Osteocyte (in vitro differentiated cells): ENCODE measurements at regions not wholly inside any gene's neighbourhood (a gene's known extent, or its start where the extent isn't known, plus 50 kb on each side); places are given as distances from the start of the nearest gene placed in this dataset.

Experiments used
- DNase-seq: peaks from one replicate; pipeline ENCODE4 v3.0.0; 2021; ENCODE audit warnings: mixed read lengths; ENCODE audit not compliant: unreplicated experiment; ENCODE audit errors: extremely low spot score
- H3K27ac Mint-ChIP-seq: one replicate; pipeline ENCODE4 v1.8.0; 2021; ENCODE audit warnings: mild to moderate bottlenecking, mixed read lengths; ENCODE audit not compliant: unreplicated experiment
- H3K27me3 Mint-ChIP-seq: one replicate; pipeline ENCODE4 v1.8.0; 2021; ENCODE audit warnings: mixed read lengths; ENCODE audit not compliant: unreplicated experiment
- H3K36me3 Mint-ChIP-seq: one replicate; pipeline ENCODE4 v1.8.0; 2021; ENCODE audit warnings: mixed read lengths; ENCODE audit not compliant: unreplicated experiment
- H3K4me1 Mint-ChIP-seq: one replicate; pipeline ENCODE4 v1.8.0; 2021; ENCODE audit warnings: mixed read lengths; ENCODE audit not compliant: unreplicated experiment
- H3K4me3 Mint-ChIP-seq: one replicate; pipeline ENCODE4 v1.8.0; 2021; ENCODE audit warnings: mild to moderate bottlenecking, moderate library complexity, mixed read lengths; ENCODE audit not compliant: unreplicated experiment
- H3K9me3 Mint-ChIP-seq: one replicate; pipeline ENCODE4 v1.8.0; 2021; ENCODE audit warnings: mixed read lengths; ENCODE audit not compliant: unreplicated experiment
- TF ChIP-seq, protein P1 (sequence below): fragments of 200-600 bp; sonication (generic); IDR thresholded peaks from 2 replicates; pipeline ENCODE4 v1.5.0; 2021; ENCODE audit warnings: antibody characterized with exemption, mild to moderate bottlenecking, moderate library complexity

DNA sequence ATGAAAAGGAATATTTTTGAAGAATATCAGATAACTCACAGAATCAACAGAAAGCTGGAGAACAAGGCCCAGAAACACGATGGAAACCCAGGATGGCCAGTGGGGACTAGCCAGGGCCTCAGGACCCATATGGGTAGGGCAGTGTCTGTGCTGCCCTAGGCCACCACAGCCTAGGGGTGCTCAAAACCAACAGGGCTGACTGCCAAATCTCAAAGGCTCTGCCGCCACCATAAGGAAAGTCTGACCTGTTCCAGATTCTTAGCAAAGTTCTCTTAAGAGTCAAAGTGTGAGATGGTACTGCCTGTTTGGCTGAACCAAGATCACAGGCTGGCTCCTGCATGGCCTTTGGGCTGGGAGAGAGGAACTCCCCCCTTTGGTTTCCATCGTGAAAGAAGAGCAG lies 164.7 kb upstream of the CTTNBP2NL start:
- TF ChIP-seq, protein P1, sequence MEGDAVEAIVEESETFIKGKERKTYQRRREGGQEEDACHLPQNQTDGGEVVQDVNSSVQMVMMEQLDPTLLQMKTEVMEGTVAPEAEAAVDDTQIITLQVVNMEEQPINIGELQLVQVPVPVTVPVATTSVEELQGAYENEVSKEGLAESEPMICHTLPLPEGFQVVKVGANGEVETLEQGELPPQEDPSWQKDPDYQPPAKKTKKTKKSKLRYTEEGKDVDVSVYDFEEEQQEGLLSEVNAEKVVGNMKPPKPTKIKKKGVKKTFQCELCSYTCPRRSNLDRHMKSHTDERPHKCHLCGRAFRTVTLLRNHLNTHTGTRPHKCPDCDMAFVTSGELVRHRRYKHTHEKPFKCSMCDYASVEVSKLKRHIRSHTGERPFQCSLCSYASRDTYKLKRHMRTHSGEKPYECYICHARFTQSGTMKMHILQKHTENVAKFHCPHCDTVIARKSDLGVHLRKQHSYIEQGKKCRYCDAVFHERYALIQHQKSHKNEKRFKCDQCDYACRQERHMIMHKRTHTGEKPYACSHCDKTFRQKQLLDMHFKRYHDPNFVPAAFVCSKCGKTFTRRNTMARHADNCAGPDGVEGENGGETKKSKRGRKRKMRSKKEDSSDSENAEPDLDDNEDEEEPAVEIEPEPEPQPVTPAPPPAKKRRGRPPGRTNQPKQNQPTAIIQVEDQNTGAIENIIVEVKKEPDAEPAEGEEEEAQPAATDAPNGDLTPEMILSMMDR = no peak
- H3K9me3 Mint-ChIP-seq = no peaks in the 10 kb centered on the region
- no peak overlapping the region for H3K27ac Mint-ChIP-seq
- DNase-seq = no peak
- H3K36me3 Mint-ChIP-seq = no peaks in the 10 kb centered on the region
- no peaks in the 10 kb centered on the region for H3K27me3 Mint-ChIP-seq
- H3K4me1 Mint-ChIP-seq = no peaks in the 10 kb centered on the region
- no peak overlapping the region for H3K4me3 Mint-ChIP-seq

DNA sequence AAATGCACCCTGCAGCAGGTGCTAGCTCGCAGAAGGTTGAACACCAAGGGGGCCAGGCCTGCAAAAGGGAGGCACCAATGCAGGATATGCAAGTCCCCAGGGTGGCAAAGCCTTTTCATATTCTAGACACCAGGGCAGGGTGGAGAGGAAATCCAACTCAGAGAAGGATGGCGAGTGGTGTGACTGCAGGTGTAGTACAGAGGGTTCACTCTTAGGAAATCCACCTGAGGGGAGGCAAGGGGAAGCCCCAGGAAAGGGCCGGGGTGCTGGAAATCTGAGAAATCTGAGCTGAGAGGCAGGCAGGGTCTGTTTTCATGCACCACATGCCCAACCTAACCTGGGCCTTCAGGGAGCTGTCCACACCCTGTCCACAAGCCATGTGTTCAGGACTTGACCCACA lies 163.2 kb upstream of the CTTNBP2NL start:
- Mint-ChIP-seq H3K4me1 (no peaks in the 10 kb centered on the region), H3K27ac (no peak overlapping the region), H3K9me3 (no peaks in the 10 kb centered on the region), H3K27me3 (no peaks in the 10 kb centered on the region), H3K36me3 (no peaks in the 10 kb centered on the region), H3K4me3 (no peak overlapping the region)
- TF ChIP-seq, protein P1 = no peak
- no peak for DNase-seq

DNA sequence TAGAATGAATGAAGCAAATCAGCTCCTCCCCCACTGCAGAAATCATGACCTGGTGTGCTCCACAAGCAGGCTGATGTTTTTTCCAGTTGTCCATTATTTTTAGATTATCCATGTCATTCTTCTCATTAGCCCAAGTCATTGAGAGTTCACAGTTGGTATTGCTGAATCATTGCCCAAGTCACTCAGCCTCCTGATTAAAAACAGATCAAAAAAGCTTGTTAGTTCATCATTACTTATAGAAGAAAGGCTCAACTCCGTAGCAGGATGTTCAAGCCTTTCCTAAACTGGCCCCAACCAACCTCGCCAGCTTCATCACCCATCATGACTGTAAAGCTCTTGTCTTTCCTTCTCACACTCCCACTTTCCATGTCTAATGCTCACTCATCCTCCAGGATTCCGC lies 161.3 kb upstream of the CTTNBP2NL start:
- Mint-ChIP-seq H3K4me3 (no peak overlapping the region), H3K27me3 (no peaks in the 10 kb centered on the region)

DNA sequence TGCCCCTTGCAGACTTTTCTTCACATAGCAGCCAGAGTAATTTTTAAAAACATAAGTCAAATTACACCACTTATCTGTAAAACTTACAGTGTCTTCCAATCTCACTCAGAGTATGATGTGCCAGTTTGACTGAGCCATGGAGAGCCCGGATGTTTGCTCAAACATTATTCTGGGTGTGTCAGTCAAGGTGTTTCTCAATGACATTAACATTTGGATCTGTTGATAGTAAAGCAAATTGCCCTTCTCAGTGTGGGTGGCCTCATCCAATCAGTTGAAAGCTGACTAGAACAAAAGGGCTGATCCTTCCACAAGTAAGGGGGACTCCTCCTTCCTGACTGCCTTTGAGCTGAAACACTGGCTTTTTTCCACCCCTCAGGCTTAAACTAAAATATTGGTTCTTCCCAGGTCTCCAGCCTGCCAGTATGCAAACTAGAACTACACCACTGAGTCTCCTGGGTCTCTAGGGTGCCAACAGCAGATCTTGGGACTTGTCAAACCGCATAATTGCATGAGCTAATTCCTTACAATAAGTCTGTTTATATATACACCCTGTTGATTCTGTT lies 157.9 kb upstream of the CTTNBP2NL start:
- no peak overlapping the region for H3K27ac Mint-ChIP-seq
- no peaks in the 10 kb centered on the region for H3K27me3 Mint-ChIP-seq
- no peaks in the 10 kb centered on the region for H3K4me1 Mint-ChIP-seq
- H3K36me3 Mint-ChIP-seq = no peaks in the 10 kb centered on the region
- no peak overlapping the region for H3K4me3 Mint-ChIP-seq
- no peaks in the 10 kb centered on the region for H3K9me3 Mint-ChIP-seq
- no peak for DNase-seq
- TF ChIP-seq, protein P1 = no peak

More for the DNA sequence above, 161.3 kb upstream of the CTTNBP2NL start:
- no peak for DNase-seq
- no peaks in the 10 kb centered on the region for H3K9me3 Mint-ChIP-seq
- no peaks in the 10 kb centered on the region for H3K4me1 Mint-ChIP-seq
- no peaks in the 10 kb centered on the region for H3K36me3 Mint-ChIP-seq
- TF ChIP-seq, protein P1 = no peak
- no peak overlapping the region for H3K27ac Mint-ChIP-seq

DNA sequence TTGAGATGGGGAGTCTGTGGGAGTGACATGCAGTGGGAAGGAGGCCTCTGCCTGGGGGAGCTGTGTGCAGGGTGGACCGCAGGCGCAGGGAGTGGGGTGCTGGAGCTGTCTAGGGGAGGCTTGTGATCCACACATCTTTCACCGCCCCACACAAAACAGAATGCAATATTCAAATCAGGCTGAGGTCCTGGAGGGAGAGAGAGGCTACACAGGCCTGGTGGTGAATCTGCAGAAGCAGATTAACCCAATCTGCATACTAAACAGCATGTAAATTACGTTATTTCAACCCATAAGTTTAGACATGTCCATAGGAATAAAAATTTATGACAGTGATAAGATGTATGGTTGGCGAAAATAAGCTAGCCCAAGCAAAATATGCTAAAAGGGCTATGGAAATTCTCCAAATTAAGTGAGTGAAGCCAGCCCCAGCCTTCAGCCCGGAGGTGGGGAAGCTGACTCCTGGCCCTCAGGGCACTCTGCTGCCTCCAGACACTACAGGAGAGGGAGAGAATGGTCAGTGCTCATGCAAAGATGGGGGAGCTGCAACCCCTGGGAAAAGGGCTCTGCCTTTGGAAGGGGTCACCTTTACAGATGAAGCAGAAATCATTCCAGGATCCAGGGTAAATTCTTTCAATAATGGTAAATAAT lies 156.2 kb upstream of the CTTNBP2NL start:
- TF ChIP-seq, protein P1 = no peak
- Mint-ChIP-seq H3K4me1 (no peaks in the 10 kb centered on the region), H3K36me3 (no peaks in the 10 kb centered on the region), H3K27me3 (peaks cover 4% of the 10 kb centered on the region), H3K9me3 (no peaks in the 10 kb centered on the region), H3K4me3 (no peak overlapping the region), H3K27ac (no peak overlapping the region)
- no peak for DNase-seq
